Transverse colon (tissue), 4 donors: ENCODE measurements at regions not wholly inside any gene's neighbourhood (a gene's known extent, or its start where the extent isn't known, plus 50 kb on each side); places are given as distances from the start of the nearest gene placed in this dataset.

Experiments
- DNase-seq: peaks from one replicate; pipeline ENCODE4 v3.0.0-alpha.2; 2019
- H3K27ac ChIP-seq, 4 donors: fragments of 200-600 bp; sonication (generic); 2 replicates each; pipeline ENCODE4 v1.5.1; 2016 to 2018; ENCODE audit warnings: inconsistent platforms in 4 of 4
- H3K27me3 ChIP-seq: fragments of 200-600 bp; sonication (generic); 2 replicates; pipeline ENCODE4 v1.5.1; 2017; ENCODE audit warnings: inconsistent platforms
- H3K36me3 ChIP-seq, 4 donors: fragments of 200-600 bp; sonication (generic); 2 replicates each; pipeline ENCODE4 v1.5.1; 2017 to 2019; ENCODE audit warnings: inconsistent platforms in 4 of 4
- H3K4me1 ChIP-seq, 4 donors: fragments of 200-600 bp; sonication (generic); 2 replicates each; pipeline ENCODE4 v1.5.1; 2017 to 2020; ENCODE audit warnings: inconsistent platforms in 4 of 4
- H3K4me3 ChIP-seq, 4 donors: fragments of 200-600 bp; sonication (generic); 1 replicate in 1 of 4; 2 replicates in 3 of 4; pipeline versions ENCODE4 v1.5.1 to v1.6.1; 2017 to 2019; ENCODE audit warnings: inconsistent platforms in 4 of 4
- H3K9me3 ChIP-seq, 2 donors: fragments of 200-600 bp; sonication (generic); 2 replicates each; pipeline ENCODE4 v1.5.1; 2017 to 2019; ENCODE audit warnings: inconsistent platforms in 2 of 2
- CTCF ChIP-seq, 5 experiments: fragments of 200-600 bp in 3 of 5; fragments of 450-650 bp in 2 of 5; sonication (generic) in 3 of 5; IDR thresholded peaks; 1 replicate in 2 of 5; 2 replicates in 3 of 5; pipeline ENCODE4 v1.5.1; 2016 to 2017; ENCODE audit warnings: antibody characterized with exemption in 5 of 5, inconsistent platforms in 3 of 5, mild to moderate bottlenecking in 2 of 5, moderate library complexity in 1 of 5
- EP300 ChIP-seq: sonication (generic); formaldehyde crosslinking; IDR thresholded peaks from one replicate; pipeline ENCODE4 v1.6.1; 2017; ENCODE audit warnings: antibody characterized with exemption, low read depth
- POLR2A ChIP-seq: fragments of 450-650 bp; IDR thresholded peaks from one replicate; pipeline ENCODE4 v1.6.1; 2016; ENCODE audit warnings: antibody characterized with exemption, mild to moderate bottlenecking, moderate library complexity
- POLR2AphosphoS5 ChIP-seq, 3 donors: sonication (generic); formaldehyde crosslinking; IDR thresholded peaks; one replicate each; pipeline ENCODE4 v1.6.1; 2016; ENCODE audit warnings: antibody characterized with exemption in 3 of 3
- WGBS, 2 donors: methylation state at CpG; one replicate each; pipeline ENCODE4 v1.1.5; 2018; ENCODE audit warnings: low coverage in 1 of 2; 5-methylcytosine and 5-hydroxymethylcytosine counted together
- in situ Hi-C, 4 donors: fragments of 200-750 bp; cut with MboI; loops; one replicate each; pipeline versions ENCODE4 v1.15.0 to v1.15.1; 2017; ENCODE audit warnings: low sequenced_read_pairs in 3 of 4, low pct_ligation_motif_present in 1 of 4, low pct_unique_long_range_greater_than_20kb in 1 of 4
- intact Hi-C: fragments of 100-400 bp; cut with DNase I; formaldehyde crosslinking; loops from one replicate; pipeline ENCODE4 v1.15.1; 2023; ENCODE audit warnings: low total_unique reads

DNA sequence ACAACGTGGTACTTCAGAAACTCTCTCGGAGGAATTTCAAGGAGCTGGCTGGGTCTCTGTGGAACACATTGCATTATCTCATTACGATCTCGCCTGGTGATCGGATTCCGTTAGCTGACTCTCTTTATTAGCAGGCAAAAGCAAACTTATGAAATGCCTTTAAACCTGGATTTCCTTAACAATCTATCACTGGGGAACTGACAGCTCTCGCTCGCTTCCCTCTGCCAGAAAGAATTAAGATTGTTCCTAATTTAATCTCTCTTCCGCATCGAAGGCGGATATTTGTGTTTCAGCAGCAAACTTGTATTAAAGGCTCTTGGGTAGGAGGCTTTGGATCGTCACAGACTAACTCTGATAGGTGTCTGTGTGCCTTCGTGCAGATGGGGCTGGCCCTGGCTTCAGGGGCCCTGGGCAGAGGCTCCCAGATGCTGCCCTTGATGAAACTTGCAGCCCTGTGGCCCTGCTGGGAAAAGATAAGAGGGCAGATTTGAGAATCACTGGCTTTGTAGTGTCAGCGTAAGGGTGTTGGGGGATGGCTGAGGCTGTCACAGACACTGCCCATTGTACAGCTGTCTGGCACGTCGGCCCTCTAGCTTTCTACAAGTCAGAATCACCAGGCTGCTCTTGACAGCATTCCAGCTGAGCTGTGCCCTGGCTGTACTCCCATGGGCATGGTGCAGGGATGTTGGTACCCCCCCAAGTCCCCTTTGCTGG, 162.2 kb upstream of the NECTIN1 start:
- no peak for DNase-seq
- TF ChIP-seq EP300 (no peak), POLR2A (no peak), CTCF (IDR thresholded peaks at IDR 0.05) (no peak), POLR2AphosphoS5 (IDR thresholded peaks at IDR 0.05) (no peak)
- in situ Hi-C loops (no loop called here), intact Hi-C loops (no loop called here)
- Histone ChIP-seq H3K36me3 (no peaks in the 10 kb centered on the region), H3K4me1 (peaks cover 0 to 5% (median under 1%) of the 10 kb centered on the region in 4 donors), H3K4me3 (no peak overlapping the region), H3K27ac (no peak overlapping the region), H3K9me3 (no peaks in the 10 kb centered on the region), H3K27me3 (no peaks in the 10 kb centered on the region)
- 73 to 82% methylated on average over 7 to 16 of the region's 16 CpGs for WGBS, 2 donors

GRCh38 chr11:119890466-119890865, 161.5 kb upstream of the NECTIN1 start:
- no peaks in the 10 kb centered on the region for H3K9me3 ChIP-seq
- no peaks in the 10 kb centered on the region for H3K36me3 ChIP-seq
- in situ Hi-C loops, result no loop called here
- TF ChIP-seq POLR2AphosphoS5 (IDR thresholded peaks at IDR 0.05), result no peak
- TF ChIP-seq POLR2A, result no peak
- WGBS, 2 donors, result 83% methylated on average over 5 of the region's 5 CpGs; no CpG with 5 or more reads in 1 of the 2 donors
- no peak overlapping the region for H3K27ac ChIP-seq
- no peak overlapping the region for H3K4me3 ChIP-seq
- peaks cover 0 to 7% (median 3%) of the 10 kb centered on the region in 4 donors for H3K4me1 ChIP-seq
- H3K27me3 ChIP-seq, result no peaks in the 10 kb centered on the region
- intact Hi-C loops, result no loop called here
- DNase-seq, result no peak

DNA sequence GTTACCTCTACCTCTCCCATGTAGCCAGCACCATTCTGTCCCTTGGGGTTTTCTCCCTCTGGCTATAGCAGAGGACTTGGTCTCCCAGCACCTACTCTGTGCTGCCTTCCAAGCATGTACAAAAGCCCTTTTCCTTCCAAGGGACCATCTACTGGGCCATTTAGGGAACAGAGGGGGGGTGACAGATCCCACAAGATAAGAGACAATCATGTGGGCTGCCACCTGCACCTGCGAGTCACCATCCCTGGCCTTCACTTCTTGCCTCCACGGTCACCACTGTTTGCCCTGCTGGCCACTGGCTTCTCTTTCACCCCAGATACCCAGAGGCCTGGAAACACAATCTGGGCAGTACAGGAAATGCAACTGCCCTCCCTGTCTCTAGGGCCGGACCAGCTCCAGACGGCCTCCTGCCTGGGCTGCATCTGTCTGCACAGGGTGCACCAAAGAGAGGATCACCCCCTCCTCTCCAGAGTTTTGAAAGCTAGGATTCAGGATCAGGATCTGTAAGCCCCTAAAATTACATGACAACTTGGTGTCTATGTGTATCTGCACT, 160.8 kb upstream of the NECTIN1 start:
- Histone ChIP-seq H3K27ac (no peak overlapping the region), H3K9me3 (no peaks in the 10 kb centered on the region), H3K36me3 (no peaks in the 10 kb centered on the region), H3K4me3 (no peak overlapping the region), H3K27me3 (no peaks in the 10 kb centered on the region), H3K4me1 (peaks cover 0 to 7% (median 3%) of the 10 kb centered on the region in 4 donors)
- intact Hi-C loops (no loop called here), in situ Hi-C loops (no loop called here)
- DNase-seq, result no peak
- 74% methylated on average over 4 of the region's 4 CpGs; no CpG with 5 or more reads in 1 of the 2 donors for WGBS, 2 donors
- TF ChIP-seq CTCF (IDR thresholded peaks at IDR 0.05) (no peak), POLR2A (no peak), POLR2AphosphoS5 (IDR thresholded peaks at IDR 0.05) (no peak), EP300 (no peak)

- Histone ChIP-seq H3K4me1 (peaks cover 0 to 7% (median 3%) of the 10 kb centered on the region in 4 donors), H3K36me3 (no peaks in the 10 kb centered on the region), H3K9me3 (no peaks in the 10 kb centered on the region), H3K27me3 (no peaks in the 10 kb centered on the region), H3K4me3 (no peak overlapping the region), H3K27ac (no peak overlapping the region)
- 51 to 82% methylated on average over 3 to 5 of the region's 5 CpGs for WGBS, 2 donors
- in situ Hi-C loops, result no loop called here
- TF ChIP-seq CTCF (IDR thresholded peaks at IDR 0.05) (no peak), POLR2A (no peak), EP300 (no peak), POLR2AphosphoS5 (IDR thresholded peaks at IDR 0.05) (no peak)
- intact Hi-C loops, result no loop called here
- no peak for DNase-seq
These were observed 160.1 kb upstream of the NECTIN1 start for GRCh38 chr11:119889111-119889510.
